ENCODE measurements at regions not wholly inside any gene's neighbourhood (a gene's known extent, or its start where the extent isn't known, plus 50 kb on each side); places are given as distances from the start of the nearest gene placed in this dataset.

DNA sequence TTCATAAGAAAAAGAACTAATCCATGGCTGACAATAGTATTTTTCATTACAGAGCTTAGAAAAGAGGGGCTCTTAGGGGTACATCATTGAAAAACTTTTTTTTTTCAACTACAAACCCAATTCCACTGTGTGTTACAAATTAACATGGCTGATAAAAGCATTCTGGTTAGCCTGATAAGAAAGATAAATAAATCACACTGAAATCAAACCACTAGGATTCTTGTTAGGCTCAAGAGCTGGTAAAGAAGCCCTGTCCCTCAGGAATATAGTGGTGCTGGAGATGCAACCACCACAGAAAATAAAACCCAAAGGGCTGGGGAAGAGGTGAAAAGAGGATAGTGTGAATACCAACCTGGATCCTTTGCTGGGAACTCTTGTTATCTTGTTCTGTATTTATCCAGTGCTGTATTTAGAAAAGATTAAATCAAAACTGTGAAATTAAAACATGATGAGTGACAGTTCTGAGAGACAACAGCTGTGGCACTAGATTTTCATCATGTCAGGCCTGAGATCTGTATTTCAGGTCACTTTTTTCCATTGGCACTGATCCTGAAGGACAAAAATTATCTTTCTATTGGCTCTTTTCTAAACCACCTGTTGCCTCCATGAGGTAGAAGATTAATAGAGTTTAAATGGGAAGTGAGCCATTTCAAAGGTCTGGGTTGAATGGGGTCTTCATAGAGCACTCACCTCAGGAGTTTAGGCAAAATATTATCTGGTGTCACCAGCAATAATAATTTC lies 118.6 kb downstream of the ARRDC3 start:
- TF ChIP-seq, protein P1, sequence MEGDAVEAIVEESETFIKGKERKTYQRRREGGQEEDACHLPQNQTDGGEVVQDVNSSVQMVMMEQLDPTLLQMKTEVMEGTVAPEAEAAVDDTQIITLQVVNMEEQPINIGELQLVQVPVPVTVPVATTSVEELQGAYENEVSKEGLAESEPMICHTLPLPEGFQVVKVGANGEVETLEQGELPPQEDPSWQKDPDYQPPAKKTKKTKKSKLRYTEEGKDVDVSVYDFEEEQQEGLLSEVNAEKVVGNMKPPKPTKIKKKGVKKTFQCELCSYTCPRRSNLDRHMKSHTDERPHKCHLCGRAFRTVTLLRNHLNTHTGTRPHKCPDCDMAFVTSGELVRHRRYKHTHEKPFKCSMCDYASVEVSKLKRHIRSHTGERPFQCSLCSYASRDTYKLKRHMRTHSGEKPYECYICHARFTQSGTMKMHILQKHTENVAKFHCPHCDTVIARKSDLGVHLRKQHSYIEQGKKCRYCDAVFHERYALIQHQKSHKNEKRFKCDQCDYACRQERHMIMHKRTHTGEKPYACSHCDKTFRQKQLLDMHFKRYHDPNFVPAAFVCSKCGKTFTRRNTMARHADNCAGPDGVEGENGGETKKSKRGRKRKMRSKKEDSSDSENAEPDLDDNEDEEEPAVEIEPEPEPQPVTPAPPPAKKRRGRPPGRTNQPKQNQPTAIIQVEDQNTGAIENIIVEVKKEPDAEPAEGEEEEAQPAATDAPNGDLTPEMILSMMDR (IDR thresholded peaks at IDR 0.05; ENCODE audit: extremely low read depth, low read depth, low read length) = no peak
- Histone ChIP-seq H2AFZ (ENCODE audit: low read length) (peak overlapping the region; percentile 41), H4K20me1 (ENCODE audit: insufficient read depth, low read length) (no peaks in the 10 kb centered on the region), H3K36me3 (ENCODE audit: insufficient read depth, low read length) (no peaks in the 10 kb centered on the region), H3K27me3 (ENCODE audit: insufficient read depth, low read length) (no peaks in the 10 kb centered on the region), H3K4me3 (ENCODE audit: insufficient read depth, low read length) (no peak overlapping the region), H3K4me1 (ENCODE audit: insufficient read depth, low read length) (peaks cover 9% of the 10 kb centered on the region), H3K9me3 (ENCODE audit: low read depth, low read length) (no peaks in the 10 kb centered on the region), H3K79me2 (ENCODE audit: insufficient read depth, low read length) (no peaks in the 10 kb centered on the region), H3K4me2 (ENCODE audit: insufficient read depth, low read length) (no peak overlapping the region), H3K27ac (ENCODE audit: low read depth, low read length) (no peak overlapping the region)
- DNase-seq (ENCODE audit: insufficient read length, low spot score, missing footprints) = peak; percentile 13

DNA sequence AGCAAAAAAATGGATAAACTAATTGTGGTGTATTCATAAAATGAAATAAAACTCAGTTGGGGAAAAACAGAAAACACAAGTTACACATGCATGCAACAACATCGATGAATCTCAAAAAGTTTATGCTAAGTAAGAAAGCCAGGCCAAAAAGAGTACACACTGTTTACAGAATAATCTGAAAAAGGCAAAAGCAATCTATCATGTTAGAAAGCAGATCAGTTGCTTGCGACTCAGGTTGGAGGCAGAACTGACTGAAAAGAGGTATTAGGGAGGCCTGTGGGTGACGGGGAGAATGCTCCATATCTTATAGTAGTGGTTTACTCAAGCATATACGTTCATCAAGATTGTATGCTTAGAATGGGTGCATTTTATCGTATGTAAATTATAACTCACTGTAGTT lies 119.2 kb downstream of the ARRDC3 start:
- Histone ChIP-seq H3K4me2 (ENCODE audit: insufficient read depth, low read length) (no peak overlapping the region), H3K79me2 (ENCODE audit: insufficient read depth, low read length) (no peaks in the 10 kb centered on the region), H3K27ac (ENCODE audit: low read depth, low read length) (no peak overlapping the region), H3K4me3 (ENCODE audit: insufficient read depth, low read length) (no peak overlapping the region), H3K9me3 (ENCODE audit: low read depth, low read length) (no peaks in the 10 kb centered on the region), H3K27me3 (ENCODE audit: insufficient read depth, low read length) (no peaks in the 10 kb centered on the region), H3K4me1 (ENCODE audit: insufficient read depth, low read length) (peaks cover 9% of the 10 kb centered on the region), H2AFZ (ENCODE audit: low read length) (no peak overlapping the region), H4K20me1 (ENCODE audit: insufficient read depth, low read length) (no peaks in the 10 kb centered on the region), H3K36me3 (ENCODE audit: insufficient read depth, low read length) (no peaks in the 10 kb centered on the region)
- TF ChIP-seq, protein P1 (IDR thresholded peaks at IDR 0.05; ENCODE audit: extremely low read depth, low read depth, low read length) = no peak
- no peak for DNase-seq (ENCODE audit: insufficient read length, low spot score, missing footprints)

DNA sequence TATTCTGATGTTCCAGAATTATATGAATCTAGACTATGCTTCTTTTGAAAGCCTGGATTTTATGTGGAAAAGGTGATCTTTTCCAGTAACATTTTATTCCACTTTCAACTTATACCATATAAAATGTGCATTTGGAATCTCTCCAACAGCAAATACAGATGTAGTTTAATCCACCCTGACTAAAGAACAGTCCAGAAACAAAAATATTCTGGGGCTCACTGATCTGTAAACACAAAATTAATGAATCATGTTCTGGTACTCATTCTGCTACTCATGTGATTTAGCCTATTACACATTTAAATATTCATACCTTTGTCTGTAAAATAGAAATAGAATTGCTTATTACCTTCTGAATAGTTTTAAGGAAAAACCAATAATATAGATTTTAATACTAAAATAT lies 125.8 kb downstream of the ARRDC3 start:
- DNase-seq (ENCODE audit: insufficient read length, low spot score, missing footprints) = no peak
- no peak overlapping the region for H3K27ac ChIP-seq (ENCODE audit: low read depth, low read length)
- H3K4me2 ChIP-seq (ENCODE audit: insufficient read depth, low read length) = no peak overlapping the region
- H3K79me2 ChIP-seq (ENCODE audit: insufficient read depth, low read length) = no peaks in the 10 kb centered on the region
- no peak overlapping the region for H2AFZ ChIP-seq (ENCODE audit: low read length)
- H3K4me3 ChIP-seq (ENCODE audit: insufficient read depth, low read length) = no peak overlapping the region
- H3K4me1 ChIP-seq (ENCODE audit: insufficient read depth, low read length) = no peaks in the 10 kb centered on the region
- H4K20me1 ChIP-seq (ENCODE audit: insufficient read depth, low read length) = no peaks in the 10 kb centered on the region
- no peaks in the 10 kb centered on the region for H3K9me3 ChIP-seq (ENCODE audit: low read depth, low read length)
- H3K27me3 ChIP-seq (ENCODE audit: insufficient read depth, low read length) = no peaks in the 10 kb centered on the region
- no peaks in the 10 kb centered on the region for H3K36me3 ChIP-seq (ENCODE audit: insufficient read depth, low read length)
- TF ChIP-seq, protein P1 (IDR thresholded peaks at IDR 0.05; ENCODE audit: extremely low read depth, low read depth, low read length) = no peak

DNA sequence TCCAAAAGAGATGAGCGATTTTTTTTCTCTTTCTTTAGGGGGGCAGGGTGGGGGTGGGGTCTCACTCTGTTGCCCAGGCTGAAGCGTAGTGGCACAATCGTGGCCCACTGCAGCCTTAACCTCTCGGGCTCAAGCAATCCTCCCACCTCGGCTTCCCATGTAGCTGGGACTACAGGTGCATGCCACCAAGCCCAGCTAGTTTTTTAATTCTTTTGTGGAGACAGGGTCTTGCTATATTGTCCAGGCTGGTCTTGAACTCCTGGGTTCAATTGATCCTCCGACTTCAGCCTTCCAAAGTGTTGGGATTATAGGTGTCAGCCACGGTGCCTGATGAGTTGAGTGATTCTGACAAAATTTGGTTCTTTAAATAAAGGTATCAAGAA lies 127.0 kb downstream of the ARRDC3 start:
- TF ChIP-seq, protein P1 (IDR thresholded peaks at IDR 0.05; ENCODE audit: extremely low read depth, low read depth, low read length) = no peak
- no peaks in the 10 kb centered on the region for H3K4me1 ChIP-seq (ENCODE audit: insufficient read depth, low read length)
- no peak for DNase-seq (ENCODE audit: insufficient read length, low spot score, missing footprints)
- no peak overlapping the region for H2AFZ ChIP-seq (ENCODE audit: low read length)
- no peak overlapping the region for H3K4me2 ChIP-seq (ENCODE audit: insufficient read depth, low read length)
- H3K9me3 ChIP-seq (ENCODE audit: low read depth, low read length) = no peaks in the 10 kb centered on the region
- no peak overlapping the region for H3K27ac ChIP-seq (ENCODE audit: low read depth, low read length)
- no peaks in the 10 kb centered on the region for H4K20me1 ChIP-seq (ENCODE audit: insufficient read depth, low read length)
- no peak overlapping the region for H3K4me3 ChIP-seq (ENCODE audit: insufficient read depth, low read length)
- H3K36me3 ChIP-seq (ENCODE audit: insufficient read depth, low read length) = no peaks in the 10 kb centered on the region
- H3K27me3 ChIP-seq (ENCODE audit: insufficient read depth, low read length) = no peaks in the 10 kb centered on the region
- no peaks in the 10 kb centered on the region for H3K79me2 ChIP-seq (ENCODE audit: insufficient read depth, low read length)
